ENCODE measurements at regions not wholly inside any gene's neighbourhood (a gene's known extent, or its start where the extent isn't known, plus 50 kb on each side); places are given as distances from the start of the nearest gene placed in this dataset.

- Histone ChIP-seq H3K36me3 (no peaks in the 10 kb centered on the region), H3K27ac (replicated peaks) (no peak overlapping the region), H3K27me3 (ENCODE audit: low read depth) (no peaks in the 10 kb centered on the region), H3K9me3 (replicated peaks) (no peaks in the 10 kb centered on the region), H3K4me3 (no peak overlapping the region), H3K4me1 (no peaks in the 10 kb centered on the region)
- intact Hi-C loops (cut with micrococcal nuclease), result no loop called here
- TF ChIP-seq, protein P1, sequence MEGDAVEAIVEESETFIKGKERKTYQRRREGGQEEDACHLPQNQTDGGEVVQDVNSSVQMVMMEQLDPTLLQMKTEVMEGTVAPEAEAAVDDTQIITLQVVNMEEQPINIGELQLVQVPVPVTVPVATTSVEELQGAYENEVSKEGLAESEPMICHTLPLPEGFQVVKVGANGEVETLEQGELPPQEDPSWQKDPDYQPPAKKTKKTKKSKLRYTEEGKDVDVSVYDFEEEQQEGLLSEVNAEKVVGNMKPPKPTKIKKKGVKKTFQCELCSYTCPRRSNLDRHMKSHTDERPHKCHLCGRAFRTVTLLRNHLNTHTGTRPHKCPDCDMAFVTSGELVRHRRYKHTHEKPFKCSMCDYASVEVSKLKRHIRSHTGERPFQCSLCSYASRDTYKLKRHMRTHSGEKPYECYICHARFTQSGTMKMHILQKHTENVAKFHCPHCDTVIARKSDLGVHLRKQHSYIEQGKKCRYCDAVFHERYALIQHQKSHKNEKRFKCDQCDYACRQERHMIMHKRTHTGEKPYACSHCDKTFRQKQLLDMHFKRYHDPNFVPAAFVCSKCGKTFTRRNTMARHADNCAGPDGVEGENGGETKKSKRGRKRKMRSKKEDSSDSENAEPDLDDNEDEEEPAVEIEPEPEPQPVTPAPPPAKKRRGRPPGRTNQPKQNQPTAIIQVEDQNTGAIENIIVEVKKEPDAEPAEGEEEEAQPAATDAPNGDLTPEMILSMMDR (IDR thresholded peaks at IDR 0.05; ENCODE audit: borderline replicate concordance), result no peak
- no peak for DNase-seq
Observed at GRCh38 chr6:85125526-85125925, 324.4 kb upstream of the NT5E start.

GRCh38 chr6:85124472-85125354 is 325.2 kb upstream of the NT5E start:
- H3K27ac ChIP-seq (replicated peaks), result no peak overlapping the region
- intact Hi-C loops (cut with micrococcal nuclease), result no loop called here
- no peaks in the 10 kb centered on the region for H3K9me3 ChIP-seq (replicated peaks)
- H3K27me3 ChIP-seq (ENCODE audit: low read depth), result no peaks in the 10 kb centered on the region
- H3K4me3 ChIP-seq, result no peak overlapping the region
- no peak for DNase-seq
- H3K36me3 ChIP-seq, result no peaks in the 10 kb centered on the region
- TF ChIP-seq, protein P1 (IDR thresholded peaks at IDR 0.05; ENCODE audit: borderline replicate concordance), result no peak
- H3K4me1 ChIP-seq, result no peaks in the 10 kb centered on the region

GRCh38 chr6:85121158-85121557 is 328.7 kb upstream of the NT5E start:
- Histone ChIP-seq H3K4me1 (no peaks in the 10 kb centered on the region), H3K9me3 (replicated peaks) (no peaks in the 10 kb centered on the region), H3K27ac (replicated peaks) (no peak overlapping the region), H3K27me3 (ENCODE audit: low read depth) (no peaks in the 10 kb centered on the region), H3K36me3 (no peaks in the 10 kb centered on the region), H3K4me3 (no peak overlapping the region)
- DNase-seq, result no peak
- intact Hi-C loops (cut with micrococcal nuclease), result no loop called here
- TF ChIP-seq, protein P1 (IDR thresholded peaks at IDR 0.05; ENCODE audit: borderline replicate concordance), result no peak

GRCh38 chr6:85118652-85119235 is 331.1 kb upstream of the NT5E start:
- H3K4me3 ChIP-seq, result no peak overlapping the region
- no peaks in the 10 kb centered on the region for H3K4me1 ChIP-seq
- no peaks in the 10 kb centered on the region for H3K36me3 ChIP-seq
- intact Hi-C loops (cut with micrococcal nuclease), result no loop called here
- TF ChIP-seq, protein P1 (IDR thresholded peaks at IDR 0.05; ENCODE audit: borderline replicate concordance), result no peak
- no peak for DNase-seq
- H3K27ac ChIP-seq (replicated peaks), result no peak overlapping the region
- no peaks in the 10 kb centered on the region for H3K27me3 ChIP-seq (ENCODE audit: low read depth)
- no peaks in the 10 kb centered on the region for H3K9me3 ChIP-seq (replicated peaks)

DNA sequence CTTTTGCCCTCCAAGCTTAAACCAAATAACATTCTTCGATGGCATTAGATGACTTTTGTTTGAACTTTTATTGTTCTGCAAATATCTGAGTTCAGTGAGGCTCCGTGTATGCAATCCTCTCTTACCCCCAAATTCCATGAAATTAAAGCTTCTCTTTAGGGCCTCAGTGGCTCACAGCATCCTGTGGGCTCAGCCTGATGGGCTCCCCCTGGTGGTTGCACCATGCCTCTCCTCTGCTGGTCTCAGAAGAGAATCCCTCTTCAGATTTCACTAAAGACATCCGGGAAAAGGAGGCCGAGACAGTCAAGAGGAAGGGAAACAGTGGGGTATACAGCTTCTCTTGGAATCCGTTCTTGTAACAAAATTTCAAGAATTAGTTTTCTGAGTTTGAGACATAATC is 331.6 kb upstream of the NT5E start:
- no peaks in the 10 kb centered on the region for H3K9me3 ChIP-seq (replicated peaks)
- intact Hi-C loops (cut with micrococcal nuclease), result no loop called here
- H3K27ac ChIP-seq (replicated peaks), result no peak overlapping the region
- no peaks in the 10 kb centered on the region for H3K27me3 ChIP-seq (ENCODE audit: low read depth)
- H3K4me3 ChIP-seq, result no peak overlapping the region
- no peaks in the 10 kb centered on the region for H3K4me1 ChIP-seq
- TF ChIP-seq, protein P1 (IDR thresholded peaks at IDR 0.05; ENCODE audit: borderline replicate concordance), result no peak
- DNase-seq, result no peak
- H3K36me3 ChIP-seq, result no peaks in the 10 kb centered on the region
